GM12875 (cell line): ENCODE measurements at regions not wholly inside any gene's neighbourhood (a gene's known extent, or its start where the extent isn't known, plus 50 kb on each side); places are given as distances from the start of the nearest gene placed in this dataset.

Source experiments
- H3K4me3 ChIP-seq: one replicate; pipeline ENCODE4 v1.5.1; 2011; ENCODE audit warnings: low read depth, low read length, control low read depth
- CTCF ChIP-seq: IDR thresholded peaks from 2 replicates; pipeline ENCODE4 v1.5.1; 2011; ENCODE audit warnings: low read depth, mild to moderate bottlenecking, control low read depth, inconsistent platforms, low read length, moderate library complexity, borderline replicate concordance; ENCODE audit not compliant: insufficient read depth

GRCh38 chr6:105790635-105791034 is 295.5 kb upstream of the PRDM1 start:
- TF ChIP-seq CTCF, result no peak
- no peak overlapping the region for H3K4me3 ChIP-seq

- TF ChIP-seq CTCF, result no peak
- no peak overlapping the region for H3K4me3 ChIP-seq
Measured at GRCh38 chr6:105789935-105790334, 296.2 kb upstream of the PRDM1 start.

GRCh38 chr6:105787747-105788146 is 298.4 kb upstream of the PRDM1 start:
- TF ChIP-seq CTCF, result no peak
- H3K4me3 ChIP-seq, result no peak overlapping the region

- no peak overlapping the region for H3K4me3 ChIP-seq
- TF ChIP-seq CTCF, result no peak
Measured at GRCh38 chr6:105786890-105787655, 299.1 kb upstream of the PRDM1 start.

- no peak for TF ChIP-seq CTCF
- H3K4me3 ChIP-seq, result no peak overlapping the region
Measured at GRCh38 chr6:105786449-105786848, 299.7 kb upstream of the PRDM1 start.

GRCh38 chr6:105785066-105785811 is 300.9 kb upstream of the PRDM1 start:
- no peak for TF ChIP-seq CTCF
- no peak overlapping the region for H3K4me3 ChIP-seq

- H3K4me3 ChIP-seq, result no peak overlapping the region
- TF ChIP-seq CTCF, result no peak
Measured at GRCh38 chr6:105784179-105784578, 302.0 kb upstream of the PRDM1 start.
